ENCODE measurements at regions not wholly inside any gene's neighbourhood (a gene's known extent, or its start where the extent isn't known, plus 50 kb on each side); places are given as distances from the start of the nearest gene placed in this dataset.

DNA sequence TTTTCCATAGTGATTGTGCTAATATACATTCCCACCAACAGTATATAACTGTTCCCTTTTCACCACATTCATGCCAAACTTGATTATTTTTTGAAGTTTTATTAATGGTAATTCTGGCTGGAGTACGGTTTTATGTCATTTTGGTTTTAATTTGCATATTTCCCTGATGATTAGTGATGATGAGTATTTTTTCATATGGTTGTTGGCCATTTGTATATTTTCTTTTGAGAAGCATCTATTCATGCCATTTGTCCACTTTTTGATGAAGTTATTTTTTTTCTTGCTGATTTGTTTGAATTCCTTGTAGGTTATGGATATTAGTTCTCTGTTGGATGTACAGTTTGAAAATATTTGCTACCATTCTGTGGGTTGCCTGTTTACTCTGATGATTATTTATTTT lies 484.4 kb upstream of the SPRY2 start:
- TF ChIP-seq CTCF (IDR thresholded peaks at IDR 0.05) (no peak), POLR2A (IDR thresholded peaks at IDR 0.05) (no peak)
